C4-2B (cell line): ENCODE measurements at regions not wholly inside any gene's neighbourhood (a gene's known extent, or its start where the extent isn't known, plus 50 kb on each side); places are given as distances from the start of the nearest gene placed in this dataset.

Experiments used
- H3K27ac ChIP-seq: fragments of 450-650 bp; 2 replicates; pipeline ENCODE4 v1.5.1; 2017
- ZFX ChIP-seq: fragments of 450-650 bp; IDR thresholded peaks from 2 replicates; pipeline ENCODE4 v1.6.1; 2017
- TF ChIP-seq, protein P1 (sequence below): fragments of 450-650 bp; conservative IDR thresholded peaks from 2 replicates; pipeline ENCODE4 v1.5.1; 2017; ENCODE audit warnings: mild to moderate bottlenecking

DNA sequence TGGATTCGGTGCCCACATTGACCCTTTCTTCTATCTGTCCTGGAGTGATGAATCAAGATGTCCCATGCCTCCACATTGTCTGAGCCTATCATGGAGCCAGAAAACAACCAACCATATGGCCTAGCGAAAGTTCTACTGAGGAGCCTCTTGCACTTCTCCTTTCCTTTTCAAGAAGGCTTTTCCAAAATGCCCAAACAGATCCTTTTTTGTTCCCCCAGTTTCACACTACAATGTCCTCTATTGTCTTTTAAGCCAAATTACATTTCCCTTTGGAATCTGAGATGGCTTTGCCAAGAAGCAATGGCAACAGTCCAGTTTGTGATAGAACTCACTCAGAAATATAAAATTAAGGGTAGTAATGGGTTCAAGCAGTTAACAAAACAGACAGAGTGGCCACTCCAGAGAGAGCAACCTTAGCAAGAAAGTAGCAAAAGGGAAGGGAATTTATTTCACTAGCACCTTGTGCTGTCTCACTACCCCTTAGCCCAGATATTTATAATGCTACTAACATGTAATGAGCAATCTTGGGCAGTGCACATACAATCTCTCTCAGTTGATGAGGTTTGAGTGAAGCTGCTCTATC, 194.6 kb upstream of the PDE1C start:
- TF ChIP-seq ZFX: no peak
- TF ChIP-seq, protein P1, sequence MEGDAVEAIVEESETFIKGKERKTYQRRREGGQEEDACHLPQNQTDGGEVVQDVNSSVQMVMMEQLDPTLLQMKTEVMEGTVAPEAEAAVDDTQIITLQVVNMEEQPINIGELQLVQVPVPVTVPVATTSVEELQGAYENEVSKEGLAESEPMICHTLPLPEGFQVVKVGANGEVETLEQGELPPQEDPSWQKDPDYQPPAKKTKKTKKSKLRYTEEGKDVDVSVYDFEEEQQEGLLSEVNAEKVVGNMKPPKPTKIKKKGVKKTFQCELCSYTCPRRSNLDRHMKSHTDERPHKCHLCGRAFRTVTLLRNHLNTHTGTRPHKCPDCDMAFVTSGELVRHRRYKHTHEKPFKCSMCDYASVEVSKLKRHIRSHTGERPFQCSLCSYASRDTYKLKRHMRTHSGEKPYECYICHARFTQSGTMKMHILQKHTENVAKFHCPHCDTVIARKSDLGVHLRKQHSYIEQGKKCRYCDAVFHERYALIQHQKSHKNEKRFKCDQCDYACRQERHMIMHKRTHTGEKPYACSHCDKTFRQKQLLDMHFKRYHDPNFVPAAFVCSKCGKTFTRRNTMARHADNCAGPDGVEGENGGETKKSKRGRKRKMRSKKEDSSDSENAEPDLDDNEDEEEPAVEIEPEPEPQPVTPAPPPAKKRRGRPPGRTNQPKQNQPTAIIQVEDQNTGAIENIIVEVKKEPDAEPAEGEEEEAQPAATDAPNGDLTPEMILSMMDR: no peak
- H3K27ac ChIP-seq: no peak overlapping the region

DNA sequence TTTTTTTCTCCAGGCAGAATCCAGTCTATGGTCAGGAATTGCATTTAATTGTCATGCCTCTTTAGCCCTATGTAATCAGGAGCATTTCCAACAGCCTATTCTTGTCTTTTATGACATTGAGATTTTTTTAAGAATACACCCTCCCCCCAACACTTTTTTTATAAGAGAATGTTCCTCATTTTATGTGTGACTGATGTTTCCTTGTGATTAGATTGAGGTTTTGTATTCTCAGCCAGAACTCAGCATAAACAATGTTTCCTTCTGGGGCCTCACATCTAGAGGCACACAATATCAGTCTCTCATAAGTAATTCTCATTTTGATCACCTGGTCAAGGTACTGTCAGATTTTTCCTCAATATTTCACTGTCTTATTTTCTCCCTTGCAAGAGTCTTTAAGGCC, 193.4 kb upstream of the PDE1C start:
- TF ChIP-seq, protein P1: no peak
- no peak for TF ChIP-seq ZFX
- no peak overlapping the region for H3K27ac ChIP-seq

DNA sequence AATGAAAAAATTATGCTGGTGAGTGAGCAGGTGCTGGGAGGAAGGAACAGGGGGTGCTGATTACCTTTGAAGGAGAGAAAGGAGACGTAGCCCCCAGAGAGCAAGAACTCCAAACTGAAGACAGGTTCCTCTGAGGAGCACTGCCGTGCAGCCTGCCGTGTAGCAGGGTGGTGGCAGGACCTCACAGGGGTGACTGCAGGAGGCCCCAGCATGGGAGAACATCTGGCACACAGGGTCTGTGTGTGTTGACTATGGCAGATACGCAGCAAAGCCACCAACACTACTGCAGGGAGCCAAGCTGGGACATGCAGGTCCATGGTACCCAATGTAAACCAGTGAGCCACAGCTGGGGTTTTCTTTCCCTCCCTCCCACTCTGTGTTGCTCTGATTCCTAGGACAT, 192.1 kb upstream of the PDE1C start:
- TF ChIP-seq ZFX: no peak
- TF ChIP-seq, protein P1: no peak
- H3K27ac ChIP-seq: no peak overlapping the region

DNA sequence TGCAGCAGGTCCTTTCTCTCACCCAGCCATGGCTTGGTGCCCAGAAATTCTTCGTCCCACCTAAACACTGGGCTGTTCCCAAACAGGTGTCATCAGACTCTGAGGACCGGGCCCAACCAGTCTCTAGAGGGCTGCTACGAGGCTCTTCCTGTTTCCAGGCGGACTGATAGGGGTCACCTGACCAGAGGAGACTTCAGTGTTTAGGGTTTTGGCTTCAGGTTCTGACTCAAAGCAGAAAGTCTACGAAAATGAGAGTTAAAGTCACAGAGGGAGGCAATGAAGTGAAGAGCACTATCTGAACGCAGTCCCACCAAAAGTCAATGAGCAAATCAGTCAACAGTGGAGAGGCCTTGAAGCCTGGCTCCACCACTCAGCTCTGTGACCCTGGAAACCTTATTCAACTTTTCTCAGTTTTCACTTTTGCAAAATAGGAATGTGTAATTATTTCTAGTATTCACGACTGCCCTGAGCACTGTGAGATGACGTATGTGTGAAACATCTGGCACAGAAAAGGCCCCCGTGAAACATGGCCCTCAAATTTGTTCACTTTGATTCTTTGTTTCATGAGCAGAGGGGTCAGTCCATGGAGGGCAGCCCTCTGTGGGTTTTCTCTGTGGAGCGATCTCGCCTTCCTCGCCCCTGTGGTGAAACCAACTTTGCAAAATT, 189.9 kb upstream of the PDE1C start:
- TF ChIP-seq, protein P1: no peak
- TF ChIP-seq ZFX: no peak
- no peak overlapping the region for H3K27ac ChIP-seq

DNA sequence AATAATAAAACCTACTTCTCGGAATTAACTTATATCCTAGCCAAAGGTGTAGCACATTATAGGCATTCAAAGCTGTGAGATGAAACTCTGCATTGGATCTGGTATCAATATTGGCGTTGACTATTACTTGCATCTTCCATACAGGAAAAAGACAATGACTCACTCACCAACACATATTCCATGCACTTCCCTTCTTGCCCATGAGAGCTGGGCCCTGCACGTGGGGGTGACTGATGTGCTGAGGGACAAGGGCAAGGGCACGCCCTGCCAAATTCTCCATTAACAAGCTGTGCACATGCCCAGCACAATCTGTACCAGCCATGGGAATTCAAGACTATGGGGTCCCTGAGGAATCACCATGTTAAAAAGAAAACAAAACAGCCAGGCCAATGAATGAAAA, 188.1 kb upstream of the PDE1C start:
- no peak overlapping the region for H3K27ac ChIP-seq
- TF ChIP-seq, protein P1: no peak
- no peak for TF ChIP-seq ZFX

DNA sequence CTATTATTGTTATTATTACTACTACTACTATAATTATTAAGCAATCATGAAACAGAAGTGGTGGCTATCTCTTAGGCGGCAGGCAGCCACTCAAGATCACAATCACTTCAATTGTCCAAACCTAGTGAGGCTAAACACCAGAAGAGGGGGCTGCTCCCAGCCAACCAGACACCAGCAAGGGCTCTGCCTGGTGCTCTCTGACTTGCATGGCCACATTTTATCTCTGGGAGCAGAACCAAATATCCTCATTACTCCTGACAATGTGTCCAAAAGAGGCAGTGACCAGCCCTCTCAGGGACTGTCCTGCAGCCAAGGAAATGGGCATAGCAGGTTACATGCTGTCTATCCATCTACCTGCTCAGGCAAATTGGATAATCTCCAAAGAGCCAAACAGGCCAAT, 187.4 kb upstream of the PDE1C start:
- no peak for TF ChIP-seq ZFX
- TF ChIP-seq, protein P1: no peak
- no peak overlapping the region for H3K27ac ChIP-seq

DNA sequence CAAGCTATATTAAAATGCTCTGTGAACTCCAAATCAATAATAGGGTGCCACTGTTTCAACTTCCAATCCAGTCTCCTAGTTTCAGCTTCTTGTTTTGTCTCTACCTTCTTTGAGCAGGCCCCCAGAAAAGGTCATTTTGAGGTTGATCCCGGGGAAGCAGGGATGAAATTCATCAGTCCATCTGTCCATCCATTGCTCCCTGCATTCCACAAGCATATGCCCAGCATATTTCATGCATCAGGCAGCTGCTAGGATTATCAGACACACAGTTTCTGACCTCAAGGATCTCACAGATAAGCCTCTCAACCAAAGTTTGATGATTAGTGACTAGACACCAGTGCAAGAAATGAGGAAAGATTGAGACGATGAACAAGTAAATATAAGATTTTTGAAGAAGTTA, 186.6 kb upstream of the PDE1C start:
- no peak for TF ChIP-seq ZFX
- TF ChIP-seq, protein P1: no peak
- H3K27ac ChIP-seq: no peak overlapping the region
